ENCODE measurements at regions not wholly inside any gene's neighbourhood (a gene's known extent, or its start where the extent isn't known, plus 50 kb on each side); places are given as distances from the start of the nearest gene placed in this dataset.
A peak's percentile ranks its signal among the peaks of the same experiment; 100 is the strongest.
"Not testable (repeated sequence)": the region's sequence is repeated elsewhere in the genome, so short reads cannot be mapped to it uniquely, and the experiment has no call there.

GRCh38 chr5:25568989-25569625 is 924.3 kb upstream of the CDH10 start:
- DNase-seq: peak; percentile 84

GRCh38 chr5:25568294-25568693 is 923.5 kb upstream of the CDH10 start:
- no peak for DNase-seq

GRCh38 chr5:25567881-25568280 is 923.1 kb upstream of the CDH10 start:
- DNase-seq: no peak

GRCh38 chr5:25562656-25563055 is 917.9 kb upstream of the CDH10 start:
- no peak for DNase-seq

- DNase-seq: no peak
Measured at GRCh38 chr5:25554077-25554476, 909.3 kb upstream of the CDH10 start.

- DNase-seq: no peak
Measured at GRCh38 chr5:25552871-25553481, 908.2 kb upstream of the CDH10 start.

GRCh38 chr5:25550793-25551192 is 906.0 kb upstream of the CDH10 start:
- DNase-seq: no peak

- peak; percentile 86 for DNase-seq
Measured at GRCh38 chr5:25544652-25545249, 900.0 kb upstream of the CDH10 start.

GRCh38 chr5:25540628-25541027 is 895.9 kb upstream of the CDH10 start:
- DNase-seq: no peak

GRCh38 chr5:25539536-25539935 is 894.8 kb upstream of the CDH10 start:
- no peak for DNase-seq

- not testable (repeated sequence) for DNase-seq
Measured at GRCh38 chr5:25536461-25536860, 891.7 kb upstream of the CDH10 start.

- no peak for DNase-seq
Measured at GRCh38 chr5:25516141-25516540, 871.4 kb upstream of the CDH10 start.

- DNase-seq: no peak
Measured at GRCh38 chr5:25515525-25515924, 870.7 kb upstream of the CDH10 start.

- not testable (repeated sequence) for DNase-seq
Measured at GRCh38 chr5:25510692-25511091, 865.9 kb upstream of the CDH10 start.

- DNase-seq: not testable (repeated sequence)
Measured at GRCh38 chr5:25508011-25508410, 863.2 kb upstream of the CDH10 start.

- DNase-seq: no peak
Measured at GRCh38 chr5:25500635-25501034, 855.9 kb upstream of the CDH10 start.

GRCh38 chr5:25489834-25490538 is 845.2 kb upstream of the CDH10 start:
- DNase-seq: no peak

GRCh38 chr5:25488119-25488518 is 843.3 kb upstream of the CDH10 start:
- no peak for DNase-seq

- no peak for DNase-seq
Measured at GRCh38 chr5:25484391-25484790, 839.6 kb upstream of the CDH10 start.

- no peak for DNase-seq
Measured at GRCh38 chr5:25481463-25481862, 836.7 kb upstream of the CDH10 start.

GRCh38 chr5:25459082-25459481 is 814.3 kb upstream of the CDH10 start:
- no peak for DNase-seq

GRCh38 chr5:25458628-25459027 is 813.9 kb upstream of the CDH10 start:
- no peak for DNase-seq

GRCh38 chr5:25453500-25453899 is 808.7 kb upstream of the CDH10 start:
- no peak for DNase-seq

- no peak for DNase-seq
Measured at GRCh38 chr5:25451294-25451693, 806.5 kb upstream of the CDH10 start.
